NCI-H748 (cell line): ENCODE measurements at regions not wholly inside any gene's neighbourhood (a gene's known extent, or its start where the extent isn't known, plus 50 kb on each side); places are given as distances from the start of the nearest gene placed in this dataset.
"Not testable (repeated sequence)": the region's sequence is repeated elsewhere in the genome, so short reads cannot be mapped to it uniquely, and the experiment has no call there.

ENCODE experiments used
- DNase-seq: peaks from one replicate; lab custom pipeline; 2025; ENCODE audit not compliant: unreplicated experiment; lab: John Stamatoyannopoulos, UW

GRCh38 chr6:85212794-85213193 lies 237.1 kb upstream of the NT5E start:
- DNase-seq: not testable (repeated sequence)

- DNase-seq: no peak
These were observed 254.6 kb upstream of the NT5E start for GRCh38 chr6:85195243-85195642.

DNA sequence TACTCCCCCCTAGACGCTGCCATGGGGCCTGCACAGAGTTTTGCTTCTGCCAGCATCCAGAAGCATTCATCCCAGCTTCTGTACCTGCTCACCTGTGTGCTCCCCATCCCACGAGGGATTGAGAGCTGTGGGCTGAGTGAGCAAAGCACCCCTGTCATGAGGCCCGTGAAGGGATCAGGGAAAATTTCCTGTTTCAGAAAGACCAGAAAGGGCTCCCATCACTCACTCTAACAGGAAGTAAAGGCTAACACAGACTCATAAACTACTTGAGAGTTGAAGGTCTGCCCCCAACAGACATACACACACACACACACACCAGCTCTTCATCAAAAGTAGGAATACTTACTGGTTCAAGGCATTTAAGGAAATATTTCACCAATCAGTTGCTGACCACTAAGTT lies 256.5 kb upstream of the NT5E start:
- no peak for DNase-seq

DNA sequence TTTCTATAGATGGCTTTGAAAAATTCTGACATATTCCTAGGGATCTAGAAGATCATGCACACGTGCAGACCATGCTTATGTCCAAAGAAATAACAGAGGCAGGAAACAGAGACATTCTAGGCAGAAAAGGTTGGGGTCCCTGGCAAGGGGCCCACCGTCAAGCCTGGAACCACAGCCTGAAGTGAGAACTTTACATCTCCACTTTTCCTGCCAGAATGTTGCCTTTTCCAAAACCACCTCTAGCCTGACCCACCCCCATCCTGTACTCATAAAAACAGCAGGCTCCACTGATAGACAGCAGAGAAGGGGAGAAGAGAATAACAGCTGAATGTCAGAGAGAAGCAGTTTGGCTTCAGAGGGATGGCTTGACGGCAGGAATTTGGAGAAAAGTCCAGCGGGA lies 257.3 kb upstream of the NT5E start:
- DNase-seq: no peak

DNA sequence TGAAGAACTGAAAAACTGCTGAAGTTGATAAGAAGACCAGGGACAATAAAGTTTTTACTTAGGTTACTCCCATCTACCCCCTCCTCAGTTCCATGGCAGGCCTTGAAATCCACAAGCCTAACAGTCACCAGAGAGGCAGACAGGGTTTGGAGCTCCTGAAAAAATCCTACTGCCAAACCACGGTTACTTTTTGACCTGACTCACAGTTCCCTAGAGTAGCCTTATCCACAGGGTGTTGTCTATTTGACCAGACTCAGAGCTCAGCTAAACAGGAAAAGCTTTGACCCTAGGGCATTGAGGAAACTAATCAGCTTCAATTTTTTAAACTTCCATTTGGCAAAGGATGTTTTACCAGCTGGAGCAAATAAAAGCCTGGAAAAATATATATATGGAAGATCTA lies 257.7 kb upstream of the NT5E start:
- DNase-seq: no peak

- DNase-seq: no peak
These were observed 258.2 kb upstream of the NT5E start for GRCh38 chr6:85191656-85192055.

GRCh38 chr6:85186546-85187175 lies 263.2 kb upstream of the NT5E start:
- DNase-seq: no peak

DNA sequence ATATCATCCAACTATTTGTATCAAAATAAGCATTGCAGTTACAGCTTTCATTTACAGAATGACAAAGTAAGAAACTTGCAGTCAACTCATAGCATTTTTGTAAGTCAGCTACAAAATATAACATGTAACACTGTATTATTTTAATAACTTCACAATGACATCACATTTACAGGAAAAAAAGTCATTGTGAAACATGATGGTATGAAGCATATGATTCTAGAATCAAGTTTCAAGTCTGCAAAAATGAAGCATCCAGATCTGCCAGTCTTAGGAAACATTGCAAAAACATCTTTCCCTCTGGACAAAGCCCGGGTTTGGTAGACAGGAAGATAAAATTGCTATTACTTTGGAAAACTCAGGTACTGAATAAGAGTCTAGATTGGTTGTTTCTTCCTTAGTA lies 263.9 kb upstream of the NT5E start:
- DNase-seq: no peak

- no peak for DNase-seq
These were observed 266.0 kb upstream of the NT5E start for GRCh38 chr6:85183841-85184240.

- no peak for DNase-seq
These were observed 277.2 kb upstream of the NT5E start for GRCh38 chr6:85172705-85173104.

DNA sequence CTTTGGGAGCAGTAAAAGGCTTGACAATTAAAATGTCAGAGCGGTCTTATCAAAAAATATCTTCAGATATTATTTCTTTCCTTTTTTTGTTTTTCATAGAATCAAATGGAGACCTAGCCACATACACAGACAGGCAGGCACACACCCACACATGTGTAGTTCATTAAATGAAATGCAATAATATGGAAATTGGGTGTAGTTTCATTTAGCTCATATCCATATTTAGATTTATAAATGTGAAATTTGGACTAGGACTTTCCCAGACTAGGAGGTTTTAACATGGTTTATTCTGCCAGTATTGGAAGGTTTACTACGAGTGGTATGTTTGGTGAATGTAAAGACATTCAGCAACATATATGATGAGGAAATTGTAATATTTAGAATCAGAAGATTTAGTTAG lies 277.7 kb upstream of the NT5E start:
- no peak for DNase-seq

- no peak for DNase-seq
These were observed 280.7 kb upstream of the NT5E start for GRCh38 chr6:85169189-85169588.

DNA sequence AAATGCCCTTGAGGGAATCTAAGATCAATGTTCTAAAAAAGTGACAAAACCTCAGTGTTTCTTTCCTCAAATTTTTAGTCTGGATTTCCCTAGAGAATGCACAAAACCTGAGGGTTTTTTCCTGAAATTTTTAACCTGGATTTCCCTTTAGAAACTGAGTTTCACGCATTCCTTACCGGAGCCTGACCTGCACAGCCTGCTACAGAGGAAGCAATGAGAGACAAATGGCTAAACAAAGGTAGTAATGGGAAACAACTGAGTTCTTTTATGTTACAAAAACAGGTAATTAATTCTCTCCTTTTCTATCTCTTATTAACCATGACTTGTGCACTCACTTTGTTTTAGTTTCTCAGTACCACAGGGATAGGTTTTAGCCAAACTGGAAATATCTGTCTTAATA lies 281.7 kb upstream of the NT5E start:
- no peak for DNase-seq

DNA sequence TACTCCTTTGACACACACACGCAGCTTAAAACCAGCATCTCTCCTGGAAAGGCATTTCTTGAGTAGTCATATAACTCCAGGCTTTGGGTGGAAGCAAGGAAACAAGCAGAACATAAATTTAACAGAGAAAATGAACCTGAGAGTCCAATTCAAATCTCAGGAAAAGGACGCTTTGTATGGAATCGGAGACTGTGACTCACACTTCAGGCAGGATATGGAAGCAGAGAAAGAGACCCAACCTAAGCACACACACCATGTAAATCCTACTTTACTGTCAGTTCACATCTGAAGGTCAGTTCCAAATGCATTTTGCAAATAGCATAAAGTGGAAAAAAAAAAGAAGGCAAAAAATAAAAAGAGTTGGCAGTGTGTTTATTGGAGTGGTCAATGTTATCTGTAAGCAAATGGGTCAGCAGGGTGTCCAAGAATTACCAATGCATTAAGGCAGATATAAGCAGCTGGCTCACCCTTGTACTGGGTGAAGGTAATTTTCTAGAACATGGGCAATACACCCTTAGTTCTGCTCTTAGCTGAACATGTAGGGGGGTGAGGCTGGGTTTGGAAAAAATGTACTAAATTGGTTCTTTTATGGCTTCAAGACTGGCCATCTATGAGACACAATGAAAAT lies 283.7 kb upstream of the NT5E start:
- no peak for DNase-seq

- DNase-seq: no peak
These were observed 286.5 kb upstream of the NT5E start for GRCh38 chr6:85163156-85164080.

DNA sequence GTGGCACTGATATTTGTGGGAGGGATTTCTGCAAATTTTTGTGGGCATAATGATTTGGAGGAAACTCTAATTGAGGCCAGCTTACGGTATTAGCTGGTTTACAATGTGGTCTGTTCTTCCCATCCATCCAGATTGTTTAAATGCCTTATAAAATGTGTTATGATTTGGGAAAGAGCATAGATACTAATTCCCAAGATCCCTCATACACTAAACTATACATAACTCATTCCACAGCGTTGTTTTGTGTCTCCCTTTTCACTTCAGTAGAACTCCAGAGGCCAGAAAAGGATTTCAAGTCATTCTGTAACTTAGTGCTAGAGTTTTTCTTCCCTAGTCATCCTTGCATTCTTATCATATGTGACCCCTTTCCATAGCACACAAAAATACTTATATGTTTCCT lies 292.6 kb upstream of the NT5E start:
- no peak for DNase-seq

DNA sequence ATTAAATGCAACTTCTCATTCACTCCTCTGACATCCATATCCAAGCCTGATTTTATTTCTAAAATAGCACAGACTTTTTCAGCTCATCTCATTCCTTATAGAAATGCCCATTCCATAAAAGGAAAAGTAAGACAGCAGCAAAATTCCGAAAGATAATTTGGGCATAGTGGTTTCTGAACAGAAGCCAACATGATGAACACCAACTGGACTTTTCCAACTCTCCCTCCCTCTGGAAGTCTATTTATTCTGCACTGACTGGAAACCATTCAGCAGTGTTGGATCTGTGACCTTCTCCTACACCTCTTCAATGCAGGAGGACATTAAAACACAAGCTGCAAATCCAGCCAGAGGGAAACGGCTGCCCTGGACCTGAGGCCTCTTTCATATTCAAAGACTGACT lies 306.2 kb upstream of the NT5E start:
- DNase-seq: no peak

GRCh38 chr6:85137865-85138264 lies 312.0 kb upstream of the NT5E start:
- DNase-seq: no peak

- no peak for DNase-seq
These were observed 313.6 kb upstream of the NT5E start for GRCh38 chr6:85136310-85136709.

- no peak for DNase-seq
These were observed 314.3 kb upstream of the NT5E start for GRCh38 chr6:85135376-85136094.

DNA sequence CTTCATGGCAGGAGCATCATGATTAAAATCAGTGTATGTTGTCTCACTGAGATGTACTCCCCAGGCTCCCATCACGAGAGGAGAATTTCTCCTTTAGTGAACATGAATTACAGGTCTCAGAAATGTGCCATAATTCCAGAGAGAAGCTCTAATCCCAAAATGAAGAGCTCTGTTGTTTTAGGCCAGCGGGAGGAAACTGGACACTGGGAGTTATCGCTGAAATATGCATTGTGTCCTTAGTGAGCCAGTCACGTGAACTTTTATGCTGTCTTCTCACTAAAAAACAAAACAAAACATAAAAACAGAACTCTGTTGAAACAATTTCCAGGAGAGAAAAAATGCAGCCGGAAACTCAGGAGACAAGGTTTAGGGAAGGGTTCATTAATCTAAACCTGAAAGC lies 315.7 kb upstream of the NT5E start:
- DNase-seq: no peak
